BE2C (cell line): ENCODE measurements at regions not wholly inside any gene's neighbourhood (a gene's known extent, or its start where the extent isn't known, plus 50 kb on each side); places are given as distances from the start of the nearest gene placed in this dataset.

Experiments used
- DNase-seq: peaks from one replicate; pipeline ENCODE4 v3.0.0-alpha.2; 2020
- H3K27me3 ChIP-seq: fragments of 250-450 bp; sonication (Bioruptor Pico); 2 replicates; pipeline ENCODE4 v1.5.1; 2020; ENCODE audit warnings: mild to moderate bottlenecking
- H3K36me3 ChIP-seq: fragments of 250-450 bp; sonication (Bioruptor Pico); 2 replicates; pipeline ENCODE4 v1.5.1; 2020; ENCODE audit warnings: mild to moderate bottlenecking
- H3K4me1 ChIP-seq: fragments of 250-450 bp; sonication (Bioruptor Pico); 2 replicates; pipeline ENCODE4 v1.5.1; 2020
- H3K4me3 ChIP-seq: 2 replicates; pipeline ENCODE4 v1.5.1; 2011; ENCODE audit warnings: low read depth, low read length
- H3K9me3 ChIP-seq: fragments of 250-450 bp; sonication (Bioruptor Pico); 2 replicates; pipeline ENCODE4 v1.5.1; 2020
- TF ChIP-seq, protein P1 (sequence below): IDR thresholded peaks from 2 replicates; pipeline ENCODE4 v1.5.1; 2012; ENCODE audit warnings: mild to moderate bottlenecking, low read depth, low read length

DNA sequence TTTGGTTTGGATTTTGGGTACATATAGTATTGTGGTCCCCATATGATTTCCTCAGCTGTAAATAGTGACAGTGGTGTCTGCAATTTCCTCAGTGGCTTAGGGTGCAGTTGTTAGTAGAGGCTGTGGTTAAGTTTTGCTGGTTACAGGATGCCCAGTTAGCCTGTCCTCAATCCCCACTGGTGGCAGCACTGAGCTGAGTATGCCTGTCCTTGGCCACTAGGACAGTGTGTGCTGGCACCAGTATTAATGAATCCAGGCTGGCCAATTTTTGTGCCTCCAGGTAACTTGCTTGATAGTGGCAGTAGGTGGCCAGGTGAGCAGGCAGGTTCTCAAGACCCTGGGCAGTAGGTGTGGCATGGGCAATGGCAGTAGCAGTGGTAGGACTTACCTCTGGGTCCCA is 973.1 kb downstream of the TMEM182 start:
- H3K4me3 ChIP-seq: no peak overlapping the region
- no peaks in the 10 kb centered on the region for H3K36me3 ChIP-seq
- no peaks in the 10 kb centered on the region for H3K4me1 ChIP-seq
- H3K9me3 ChIP-seq: no peaks in the 10 kb centered on the region
- TF ChIP-seq, protein P1, sequence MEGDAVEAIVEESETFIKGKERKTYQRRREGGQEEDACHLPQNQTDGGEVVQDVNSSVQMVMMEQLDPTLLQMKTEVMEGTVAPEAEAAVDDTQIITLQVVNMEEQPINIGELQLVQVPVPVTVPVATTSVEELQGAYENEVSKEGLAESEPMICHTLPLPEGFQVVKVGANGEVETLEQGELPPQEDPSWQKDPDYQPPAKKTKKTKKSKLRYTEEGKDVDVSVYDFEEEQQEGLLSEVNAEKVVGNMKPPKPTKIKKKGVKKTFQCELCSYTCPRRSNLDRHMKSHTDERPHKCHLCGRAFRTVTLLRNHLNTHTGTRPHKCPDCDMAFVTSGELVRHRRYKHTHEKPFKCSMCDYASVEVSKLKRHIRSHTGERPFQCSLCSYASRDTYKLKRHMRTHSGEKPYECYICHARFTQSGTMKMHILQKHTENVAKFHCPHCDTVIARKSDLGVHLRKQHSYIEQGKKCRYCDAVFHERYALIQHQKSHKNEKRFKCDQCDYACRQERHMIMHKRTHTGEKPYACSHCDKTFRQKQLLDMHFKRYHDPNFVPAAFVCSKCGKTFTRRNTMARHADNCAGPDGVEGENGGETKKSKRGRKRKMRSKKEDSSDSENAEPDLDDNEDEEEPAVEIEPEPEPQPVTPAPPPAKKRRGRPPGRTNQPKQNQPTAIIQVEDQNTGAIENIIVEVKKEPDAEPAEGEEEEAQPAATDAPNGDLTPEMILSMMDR: no peak
- no peak for DNase-seq
- no peaks in the 10 kb centered on the region for H3K27me3 ChIP-seq

DNA sequence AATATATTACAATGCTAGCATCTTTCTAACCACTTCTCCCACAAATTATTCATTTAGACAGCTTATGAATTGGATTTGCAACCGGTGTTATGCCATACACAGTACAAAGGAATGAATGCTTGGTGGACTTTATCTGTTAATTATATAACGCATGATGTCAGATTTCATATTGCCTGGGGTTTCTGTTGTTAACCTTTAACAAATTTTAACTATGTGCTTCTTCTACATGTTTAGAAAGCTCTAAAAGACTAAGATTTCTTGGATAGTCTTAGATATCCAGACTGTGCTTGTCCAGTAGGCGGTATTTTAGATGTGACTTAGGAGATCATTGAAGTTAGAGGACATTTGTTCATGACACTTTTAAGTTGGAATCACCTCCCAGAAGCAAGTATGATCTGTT is 976.3 kb downstream of the TMEM182 start:
- H3K36me3 ChIP-seq: no peaks in the 10 kb centered on the region
- H3K9me3 ChIP-seq: no peaks in the 10 kb centered on the region
- TF ChIP-seq, protein P1: no peak
- no peak for DNase-seq
- no peaks in the 10 kb centered on the region for H3K27me3 ChIP-seq
- H3K4me3 ChIP-seq: no peak overlapping the region
- H3K4me1 ChIP-seq: no peaks in the 10 kb centered on the region

DNA sequence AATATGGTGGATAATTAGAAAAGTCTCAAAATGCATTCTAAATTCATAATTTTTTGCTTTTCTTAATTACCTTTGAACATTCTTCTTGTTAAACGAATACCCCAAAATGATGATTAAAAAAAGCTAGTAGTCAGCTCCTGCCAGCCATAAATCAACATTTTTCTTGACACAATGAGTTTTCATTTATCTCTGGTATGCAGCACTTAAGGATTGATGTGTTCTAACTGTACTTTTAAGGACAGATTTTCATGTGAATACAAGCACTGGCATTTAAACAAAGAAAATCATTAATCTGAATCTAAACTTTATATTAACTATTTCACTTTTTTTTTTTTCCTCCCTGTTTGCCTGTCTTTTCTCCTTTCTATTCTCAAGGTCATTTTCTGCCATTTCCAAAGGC is 976.8 kb downstream of the TMEM182 start:
- TF ChIP-seq, protein P1: no peak
- no peaks in the 10 kb centered on the region for H3K9me3 ChIP-seq

DNA sequence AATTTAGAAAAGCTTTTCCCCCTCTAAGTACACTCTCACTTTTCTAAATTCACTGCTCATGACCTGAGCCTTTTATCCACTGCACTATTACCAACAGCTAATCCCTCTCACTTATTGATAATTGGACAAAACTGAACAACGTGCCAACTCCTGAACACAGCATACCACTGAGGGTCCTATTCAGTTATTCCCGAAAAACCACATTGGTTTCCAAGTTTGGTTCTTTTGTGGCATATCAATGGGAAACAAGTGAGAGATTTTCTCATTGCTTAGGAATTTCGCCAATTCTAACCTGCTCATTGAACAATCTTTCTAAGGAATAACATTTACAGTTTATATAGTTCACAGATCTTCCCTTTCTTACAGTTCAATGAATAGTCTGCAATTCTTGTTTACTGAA is 977.4 kb downstream of the TMEM182 start:
- no peak for DNase-seq
- Histone ChIP-seq H3K4me3 (no peak overlapping the region), H3K9me3 (no peaks in the 10 kb centered on the region), H3K27me3 (no peaks in the 10 kb centered on the region), H3K4me1 (no peaks in the 10 kb centered on the region), H3K36me3 (no peaks in the 10 kb centered on the region)
- TF ChIP-seq, protein P1: no peak

More for the DNA sequence above, 976.8 kb downstream of the TMEM182 start:
- no peaks in the 10 kb centered on the region for H3K36me3 ChIP-seq
- H3K4me1 ChIP-seq: no peaks in the 10 kb centered on the region
- no peaks in the 10 kb centered on the region for H3K27me3 ChIP-seq
- no peak overlapping the region for H3K4me3 ChIP-seq
- no peak for DNase-seq

DNA sequence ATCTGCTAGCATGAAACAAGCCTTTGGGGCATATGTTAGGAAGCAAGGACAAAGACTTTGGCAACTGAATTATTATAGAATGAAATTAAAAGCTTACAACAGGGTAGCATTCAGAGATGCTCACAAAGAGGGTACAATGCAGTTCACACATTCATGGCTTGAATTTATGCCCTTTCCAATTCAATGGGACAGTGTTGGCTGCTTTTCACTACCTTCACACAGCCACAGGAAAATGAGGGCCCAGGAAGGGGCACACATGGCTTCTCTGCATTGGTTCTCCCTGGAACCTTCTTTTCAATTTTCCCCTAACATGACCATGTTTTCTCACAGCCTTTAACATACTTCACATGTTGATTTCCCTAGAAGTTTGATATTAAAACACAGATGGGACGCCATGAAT is 978.1 kb downstream of the TMEM182 start:
- no peaks in the 10 kb centered on the region for H3K36me3 ChIP-seq
- TF ChIP-seq, protein P1: no peak

DNA sequence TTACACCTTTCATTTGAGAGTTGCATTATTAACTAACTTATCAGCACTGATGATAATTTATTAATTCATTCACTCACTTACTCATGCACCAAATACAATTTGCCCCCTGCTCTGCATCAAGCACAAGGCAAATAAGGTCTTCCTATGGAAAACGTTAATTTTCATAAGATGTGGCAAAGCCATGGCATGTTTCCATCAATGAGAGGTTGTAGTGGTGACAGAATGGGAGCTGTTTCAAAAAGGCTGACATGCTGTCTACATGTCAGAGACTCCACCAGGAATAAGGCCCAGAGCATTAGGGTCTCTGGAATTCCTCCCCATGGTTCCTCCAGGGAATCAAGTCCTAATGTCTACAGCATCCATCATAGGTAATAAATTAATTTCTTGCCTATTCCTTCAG is 978.8 kb downstream of the TMEM182 start:
- no peak for DNase-seq
- TF ChIP-seq, protein P1: no peak
- Histone ChIP-seq H3K27me3 (no peaks in the 10 kb centered on the region), H3K4me1 (no peaks in the 10 kb centered on the region), H3K36me3 (no peaks in the 10 kb centered on the region), H3K4me3 (no peak overlapping the region), H3K9me3 (no peaks in the 10 kb centered on the region)

More for the DNA sequence above, 978.1 kb downstream of the TMEM182 start:
- no peak for DNase-seq
- H3K4me1 ChIP-seq: no peaks in the 10 kb centered on the region
- no peaks in the 10 kb centered on the region for H3K27me3 ChIP-seq
- no peak overlapping the region for H3K4me3 ChIP-seq
- H3K9me3 ChIP-seq: no peaks in the 10 kb centered on the region
